Suppressor macrophage treated with lipopolysaccharide for 1 hour (primary cell): ENCODE measurements at regions not wholly inside any gene's neighbourhood (a gene's known extent, or its start where the extent isn't known, plus 50 kb on each side); places are given as distances from the start of the nearest gene placed in this dataset.

Source experiments
- DNase-seq, 3 donors: peaks; one replicate each; pipeline ENCODE4 v3.0.0-alpha.2; 2020 to 2022

DNA sequence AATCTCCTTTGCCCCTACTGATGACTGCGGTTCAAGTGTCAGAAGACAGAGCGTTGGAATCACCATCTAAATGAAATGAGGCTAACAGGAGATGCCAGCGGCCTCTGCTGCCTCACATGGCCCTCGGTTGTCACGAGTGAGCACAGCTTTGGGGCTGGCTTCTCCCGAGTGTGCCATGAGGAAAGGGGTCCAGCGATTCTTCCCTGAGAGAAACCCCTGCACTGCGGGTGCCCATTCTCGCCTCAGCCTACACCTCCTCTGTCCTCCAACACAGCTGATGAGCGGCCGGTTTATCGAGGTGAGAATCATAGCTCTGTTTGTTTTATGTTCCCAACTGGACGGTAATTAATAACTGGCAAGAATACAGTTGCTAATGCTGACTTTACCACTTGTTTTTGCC lies 144.7 kb upstream of the RPS6KA2 start:
- DNase-seq = no peak

DNA sequence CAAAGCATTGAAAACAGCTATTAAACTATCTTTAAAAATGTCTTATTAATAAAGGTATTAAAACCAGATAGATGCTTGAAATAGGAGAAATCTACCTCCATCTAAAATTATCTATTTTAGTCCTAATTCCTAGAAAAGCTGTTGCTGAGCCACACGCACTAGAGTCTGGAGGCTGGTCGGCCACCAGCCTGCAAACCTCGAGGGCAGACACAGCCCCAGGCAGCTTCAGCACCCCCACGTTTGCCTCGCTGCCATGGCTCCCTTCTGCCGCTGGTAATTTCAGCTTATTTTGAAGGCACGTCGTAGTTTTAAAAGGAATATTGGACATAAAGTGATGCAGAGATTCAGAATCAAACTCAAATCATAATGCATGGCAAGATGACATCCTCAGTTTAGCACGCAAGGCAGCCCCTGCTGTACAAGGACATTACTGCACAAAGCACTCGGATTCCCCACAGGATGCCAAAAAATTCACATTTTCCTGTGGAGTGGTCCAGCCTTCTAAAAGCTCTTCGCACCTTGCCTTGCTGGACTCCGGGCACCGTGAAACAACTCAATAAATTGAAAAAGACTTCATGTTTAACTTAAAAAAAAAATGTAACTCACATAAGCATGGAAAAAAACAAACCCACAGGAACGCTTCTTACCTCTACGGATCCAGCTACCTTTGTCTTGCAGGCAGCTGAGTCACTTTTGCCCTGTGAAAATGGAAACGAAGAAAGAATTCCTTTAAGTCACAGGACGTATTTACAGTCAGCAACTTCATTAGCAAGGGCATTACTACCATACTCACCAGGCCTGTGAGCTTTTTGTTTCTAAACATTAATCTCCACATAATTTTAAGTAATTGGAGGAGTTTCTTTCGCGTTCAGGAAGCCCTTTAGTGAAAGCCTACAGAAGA lies 143.4 kb upstream of the RPS6KA2 start:
- DNase-seq = no peak

DNA sequence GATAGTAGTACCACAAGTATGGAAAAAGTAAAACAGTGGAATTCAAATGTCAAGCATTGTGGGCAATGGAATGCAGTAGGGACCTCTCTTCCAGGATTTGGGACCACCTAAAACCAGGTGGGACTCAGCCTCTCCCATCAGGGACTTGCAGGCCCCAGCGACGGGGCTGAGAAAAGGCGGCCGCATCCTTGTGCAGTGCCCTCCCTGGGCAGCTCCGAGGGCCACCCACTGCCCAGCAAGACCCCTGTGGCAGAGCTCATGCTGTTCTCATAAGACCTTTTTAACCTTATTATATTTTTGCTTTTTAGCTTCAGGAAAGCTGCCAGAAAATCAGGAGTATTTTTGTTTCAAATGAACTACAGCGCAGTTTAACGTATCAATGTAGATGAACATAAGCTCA lies 142.6 kb upstream of the RPS6KA2 start:
- DNase-seq = no peak

DNA sequence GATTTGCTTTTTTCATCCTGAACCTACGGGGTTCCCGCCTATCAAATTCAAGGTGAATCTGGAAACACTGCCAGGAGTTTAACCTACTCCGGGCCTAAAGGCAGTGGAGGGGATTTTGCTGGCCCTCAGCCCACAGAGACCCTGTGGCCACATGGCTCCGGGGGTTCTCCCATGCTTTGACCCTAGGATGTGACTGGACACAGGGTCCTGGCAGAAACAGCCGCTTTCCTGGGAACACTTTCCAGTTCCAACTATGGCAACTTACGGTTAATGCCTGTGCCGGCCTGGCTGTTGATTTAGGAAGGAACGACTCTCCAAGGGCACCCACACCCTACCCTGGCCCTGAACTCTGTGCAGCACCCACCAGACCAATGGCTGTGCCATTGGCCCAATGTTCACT lies 141.7 kb upstream of the RPS6KA2 start:
- no peak for DNase-seq

DNA sequence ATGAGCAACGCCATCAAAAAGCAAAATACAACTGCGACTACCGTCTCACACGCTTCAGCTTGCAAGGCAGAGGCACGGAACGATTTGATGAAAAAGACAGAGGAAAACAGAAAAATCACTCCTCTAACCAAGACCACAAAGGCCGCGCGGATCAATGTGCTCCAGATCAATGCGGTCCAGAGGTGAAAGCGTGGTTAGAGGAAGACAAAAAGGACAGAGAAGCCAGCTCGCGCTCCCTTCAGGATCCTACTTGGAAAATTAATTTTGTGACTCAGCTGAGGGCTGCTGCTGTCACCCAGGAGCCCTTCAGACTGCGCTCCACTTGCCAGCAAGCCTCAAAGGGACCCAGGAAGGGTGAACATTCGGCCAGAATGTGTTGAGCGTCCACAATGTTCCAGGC lies 140.2 kb upstream of the RPS6KA2 start:
- no peak for DNase-seq

DNA sequence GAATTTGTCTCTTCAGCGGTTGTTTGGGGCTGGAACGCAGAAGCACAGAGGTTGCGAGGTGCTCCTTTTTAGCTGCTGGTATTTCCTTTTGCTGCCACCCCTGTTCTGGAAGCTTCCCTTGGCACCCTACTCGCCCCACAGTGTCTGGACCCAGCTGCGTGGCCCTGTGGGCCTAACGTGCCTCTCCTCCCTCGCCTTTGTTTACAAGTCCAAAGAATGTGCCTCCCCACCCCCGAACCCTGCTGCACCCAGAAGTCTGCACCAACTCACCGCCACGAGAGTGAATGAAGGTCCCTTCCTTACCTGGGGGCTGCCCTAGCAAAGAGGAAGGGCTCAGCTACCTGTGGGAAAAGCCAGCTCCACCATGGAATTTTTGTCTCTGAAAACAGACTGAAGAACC lies 139.7 kb upstream of the RPS6KA2 start:
- no peak for DNase-seq

DNA sequence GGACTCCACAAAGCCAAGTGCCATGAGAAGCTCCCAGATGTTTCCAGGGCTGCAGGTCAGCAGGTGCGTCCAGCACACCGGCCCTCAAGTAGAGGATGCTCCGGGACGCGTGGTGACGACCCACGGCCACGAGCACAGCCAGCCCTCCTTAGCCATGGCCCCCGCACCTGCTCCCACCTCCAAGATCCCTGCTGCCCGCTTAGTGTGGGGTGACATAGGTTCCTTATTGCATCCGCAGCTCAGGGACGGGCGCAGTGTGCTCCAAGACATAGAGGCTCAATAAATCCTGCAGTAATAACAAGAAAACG lies 138.1 kb upstream of the RPS6KA2 start:
- DNase-seq = no peak

DNA sequence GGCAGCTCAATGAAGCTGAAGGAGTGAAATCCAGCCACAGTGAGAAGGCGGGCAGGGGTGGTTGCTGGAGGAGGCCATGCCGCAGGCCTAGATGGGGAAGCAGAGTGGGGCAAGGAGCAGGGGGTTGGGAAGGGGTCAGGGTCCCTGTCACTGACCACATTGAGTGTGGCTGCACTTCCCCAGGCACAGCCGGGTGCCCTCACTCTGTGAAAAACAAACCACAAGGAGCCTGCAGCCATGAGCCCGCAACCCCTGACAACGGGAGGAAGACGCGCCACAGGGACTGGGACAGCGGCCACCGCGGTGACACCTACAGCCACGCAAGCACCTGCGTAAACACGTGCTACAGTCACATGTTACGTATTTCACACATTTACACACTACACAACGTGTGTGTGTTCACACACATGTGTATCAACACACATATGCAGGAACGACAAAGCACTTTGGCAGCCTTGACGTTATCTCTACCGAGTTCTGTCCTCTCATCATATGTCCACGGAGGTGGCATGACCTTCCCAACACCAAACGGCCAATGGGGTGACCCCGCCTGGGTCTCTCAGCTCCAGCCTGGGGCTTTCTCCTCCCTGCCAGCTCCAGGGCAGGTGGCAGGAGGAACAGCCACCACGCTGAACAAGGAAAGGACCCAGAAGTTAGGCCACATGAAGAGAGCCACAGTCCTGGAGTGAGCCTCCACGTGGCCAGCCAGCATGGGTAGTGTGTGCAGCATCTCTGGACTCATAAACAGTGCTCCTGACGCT lies 137.6 kb upstream of the RPS6KA2 start:
- DNase-seq = no peak

DNA sequence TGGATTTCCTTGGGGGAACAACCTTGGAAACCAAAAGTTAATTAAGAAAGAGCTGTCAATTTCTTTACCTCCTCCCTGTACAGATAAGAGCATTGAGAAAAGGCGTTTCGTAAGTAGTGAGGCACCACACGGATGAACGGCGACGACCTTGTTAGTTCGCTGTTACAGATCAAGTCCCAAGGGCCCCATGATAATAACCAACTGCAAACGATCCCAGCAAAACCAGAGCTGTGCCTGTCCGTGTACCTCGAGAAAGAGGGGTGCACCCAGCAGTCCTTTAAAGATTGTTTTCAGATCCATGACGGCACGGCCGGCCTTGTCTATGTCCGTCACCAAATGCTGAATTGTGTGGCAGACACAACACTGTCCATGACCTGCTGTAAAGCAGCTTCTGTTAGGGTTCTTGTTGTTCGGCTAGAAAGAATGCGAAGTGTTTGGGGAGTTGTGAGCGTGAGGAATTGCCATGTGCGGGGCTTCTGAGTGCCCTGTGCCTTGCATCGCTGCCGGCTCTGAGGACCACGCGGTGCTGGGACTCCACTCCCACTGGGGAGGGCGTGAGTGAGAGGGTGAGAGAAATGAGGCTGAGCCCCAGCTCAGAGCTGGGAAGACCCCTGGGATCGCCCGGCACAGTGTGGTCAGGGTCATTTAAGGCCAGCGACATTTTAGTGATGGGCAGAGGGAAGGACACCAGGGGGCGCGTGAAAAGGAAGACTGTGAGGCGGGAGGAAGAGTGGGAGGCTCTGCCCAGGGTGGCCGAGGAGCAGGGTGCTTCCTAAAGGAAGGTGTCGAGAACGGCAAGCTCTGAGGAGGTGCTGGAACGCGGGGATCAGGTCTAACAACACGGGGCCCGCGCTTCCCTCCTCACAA lies 136.8 kb upstream of the RPS6KA2 start:
- no peak for DNase-seq

DNA sequence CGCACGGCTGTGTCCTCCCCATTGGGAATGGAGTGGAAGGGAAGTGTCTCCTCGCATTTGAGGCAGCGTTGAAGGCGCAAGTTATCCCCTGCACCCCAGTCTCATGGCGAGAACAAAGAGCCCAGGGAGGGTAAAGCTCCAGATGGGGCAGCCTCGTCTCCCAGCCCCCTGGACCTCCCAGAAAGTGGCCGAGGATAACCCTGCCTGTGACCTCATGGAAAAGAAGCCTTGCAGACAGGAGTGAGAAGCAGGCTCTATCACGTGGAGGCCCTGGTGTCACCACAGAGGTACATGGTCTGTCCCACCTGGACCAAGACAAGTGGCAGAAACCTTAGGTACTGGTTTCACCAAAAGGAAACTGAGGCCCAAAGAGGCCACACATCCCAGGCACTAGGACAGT lies 134.8 kb upstream of the RPS6KA2 start:
- DNase-seq = no peak

DNA sequence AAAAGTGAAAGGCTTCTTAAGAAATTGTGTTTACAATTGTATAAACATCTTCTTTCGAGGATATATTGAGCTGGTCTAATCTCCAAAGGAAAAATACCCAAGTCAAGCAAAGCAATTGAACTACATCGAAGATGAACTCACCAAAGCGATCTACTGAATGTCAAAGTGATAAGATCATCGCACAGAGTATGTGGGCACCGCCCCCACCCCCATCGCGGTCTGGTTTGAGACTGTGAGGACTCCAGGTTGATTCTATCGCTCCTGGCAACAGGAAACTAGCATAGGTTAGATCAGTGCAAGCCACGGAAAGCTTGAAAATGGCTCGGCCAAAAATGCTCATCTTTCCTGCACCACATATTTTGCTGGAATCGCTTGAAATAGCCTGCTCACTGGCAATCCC lies 133.2 kb upstream of the RPS6KA2 start:
- no peak for DNase-seq

DNA sequence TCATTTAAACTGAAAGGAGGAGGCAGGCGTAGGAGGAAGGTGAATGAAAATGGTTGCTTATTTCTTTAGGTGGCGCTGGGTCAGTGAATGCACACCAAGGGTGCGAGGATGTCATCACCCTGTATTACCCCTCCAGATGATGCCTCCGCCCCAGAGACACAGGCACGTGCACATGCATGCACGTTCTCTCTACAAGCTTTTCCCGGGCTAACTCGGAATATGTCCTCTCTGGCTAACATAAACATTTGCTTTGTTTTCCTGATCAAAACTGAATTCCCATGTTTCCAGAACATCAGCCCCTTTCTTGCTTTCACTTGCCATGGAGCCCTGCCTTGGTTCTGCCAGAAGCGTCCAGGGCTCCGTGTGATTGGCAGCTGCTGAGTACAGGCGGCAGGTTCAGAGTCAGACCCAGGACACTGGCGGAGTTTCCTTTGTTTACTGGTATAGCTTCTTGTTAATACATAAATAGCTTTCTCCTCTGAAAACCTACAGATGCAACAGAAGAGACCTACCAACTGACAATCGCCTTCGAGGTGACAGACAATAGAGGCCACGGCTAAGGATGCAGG lies 131.2 kb upstream of the RPS6KA2 start:
- DNase-seq = no peak

DNA sequence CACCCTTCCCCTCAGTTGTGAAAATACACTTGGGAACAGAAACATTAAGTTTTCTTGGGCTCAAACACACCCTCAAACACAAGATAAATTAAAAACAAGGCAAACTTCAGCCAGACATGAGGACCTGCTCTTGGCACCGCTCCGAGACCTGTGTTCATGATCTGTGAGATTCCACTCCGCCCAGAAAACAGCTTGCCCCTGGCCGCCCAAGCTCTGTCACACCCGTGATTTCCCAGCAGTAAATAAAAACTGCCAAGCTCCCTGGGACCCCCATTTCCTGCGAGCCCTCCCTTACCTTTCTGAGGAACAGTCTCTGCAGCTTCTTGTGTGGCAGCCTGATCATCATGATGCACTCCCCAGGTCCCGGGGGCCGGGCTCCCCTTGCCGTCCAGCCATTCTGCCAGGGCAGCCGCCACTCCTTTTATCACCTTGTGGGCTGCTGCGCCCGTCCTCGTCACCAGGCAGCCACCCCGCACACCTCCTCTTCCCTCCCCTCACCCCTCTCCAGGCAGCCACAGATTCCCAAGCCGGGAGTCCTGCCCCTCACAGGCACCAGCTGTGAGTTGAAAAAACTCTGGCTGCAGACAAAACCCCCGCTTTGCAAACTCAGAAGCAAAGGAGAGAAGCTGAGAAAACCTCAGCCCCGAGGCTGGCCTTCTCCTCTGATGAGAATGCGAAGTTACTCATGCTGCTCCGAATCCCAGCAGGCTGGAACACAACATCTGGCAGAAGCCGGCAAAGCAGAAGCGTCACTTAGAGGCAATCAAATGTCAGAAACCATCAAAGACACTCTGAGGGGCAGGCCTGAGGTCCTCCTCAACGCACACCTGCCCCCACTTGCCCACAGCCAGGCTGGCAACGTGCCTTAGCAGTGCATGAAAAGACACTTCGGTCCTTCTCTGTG lies 130.4 kb upstream of the RPS6KA2 start:
- no peak for DNase-seq

DNA sequence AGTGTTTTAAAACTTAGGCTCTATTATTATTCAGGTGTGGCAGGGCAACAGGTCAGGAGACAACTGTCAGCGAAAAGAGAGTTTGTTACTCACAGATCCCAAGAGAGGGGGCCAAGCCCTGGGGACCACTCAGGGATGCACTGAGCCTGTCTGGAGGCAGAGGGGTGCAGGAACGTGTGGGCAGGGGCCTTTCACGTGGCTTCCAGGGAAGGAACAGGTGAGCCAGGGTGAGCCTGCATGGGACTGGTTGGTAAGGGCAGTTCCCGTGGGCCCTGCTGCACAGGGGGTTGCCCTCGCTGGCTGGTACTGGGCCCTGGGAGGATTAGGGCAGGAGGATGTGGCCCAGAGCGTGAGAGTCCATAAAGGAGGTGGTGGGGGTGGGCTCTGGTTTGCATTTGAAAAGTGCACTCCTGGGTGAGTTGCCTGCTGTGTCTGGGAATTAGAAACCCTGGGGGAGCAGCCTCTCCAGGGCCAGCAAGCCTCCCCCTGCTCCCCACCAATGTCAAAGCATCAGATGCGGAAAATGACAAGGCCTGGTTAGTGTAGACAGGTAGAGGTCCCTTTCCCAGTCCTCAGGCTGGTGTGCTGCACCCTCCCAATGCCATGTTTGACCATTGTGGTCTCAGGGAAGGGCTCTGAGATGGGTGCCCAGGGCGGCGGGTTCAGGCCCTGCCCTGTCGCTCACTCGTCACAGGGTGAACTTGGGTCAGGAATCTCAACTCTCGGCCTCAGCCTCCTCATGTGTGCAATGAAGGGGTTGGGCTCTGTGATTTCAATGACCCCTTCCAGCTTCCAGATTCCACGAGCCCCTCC lies 127.4 kb upstream of the RPS6KA2 start:
- DNase-seq = no peak

DNA sequence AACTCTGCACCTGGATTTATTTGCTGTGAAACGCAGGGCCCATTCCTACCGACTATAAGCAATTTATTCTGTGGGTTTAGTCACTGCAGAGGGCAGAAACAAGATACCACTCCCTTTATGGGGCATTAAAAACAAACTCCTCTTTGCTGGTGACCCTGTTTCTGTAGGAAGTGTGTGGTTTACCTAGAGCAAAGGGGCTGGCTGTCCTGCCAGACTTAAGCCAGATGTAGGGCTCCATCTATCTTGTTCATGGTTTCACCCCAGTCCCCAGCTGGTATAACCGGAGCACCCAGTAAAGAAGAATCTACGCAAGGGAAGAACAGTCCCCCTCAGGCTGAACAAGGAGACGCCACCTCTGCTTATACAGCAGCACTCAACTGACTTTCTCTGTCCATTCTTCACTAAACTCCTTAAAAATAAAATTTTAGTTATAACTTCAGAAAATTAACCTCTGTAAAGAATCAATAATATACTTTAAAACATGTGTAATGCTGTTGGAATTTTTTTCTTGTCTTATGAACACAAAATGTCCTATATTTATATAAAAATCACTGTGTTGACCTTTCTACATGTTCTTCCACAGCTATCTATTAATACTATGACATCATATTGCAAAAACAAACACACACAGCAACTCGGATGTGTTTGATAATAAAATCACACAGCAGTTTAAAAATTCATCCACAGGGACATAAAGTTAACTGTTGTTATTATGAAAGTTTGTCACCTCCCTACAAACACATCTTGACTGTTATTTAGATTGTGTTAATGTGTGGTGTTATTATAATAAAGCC lies 126.1 kb upstream of the RPS6KA2 start:
- no peak for DNase-seq

DNA sequence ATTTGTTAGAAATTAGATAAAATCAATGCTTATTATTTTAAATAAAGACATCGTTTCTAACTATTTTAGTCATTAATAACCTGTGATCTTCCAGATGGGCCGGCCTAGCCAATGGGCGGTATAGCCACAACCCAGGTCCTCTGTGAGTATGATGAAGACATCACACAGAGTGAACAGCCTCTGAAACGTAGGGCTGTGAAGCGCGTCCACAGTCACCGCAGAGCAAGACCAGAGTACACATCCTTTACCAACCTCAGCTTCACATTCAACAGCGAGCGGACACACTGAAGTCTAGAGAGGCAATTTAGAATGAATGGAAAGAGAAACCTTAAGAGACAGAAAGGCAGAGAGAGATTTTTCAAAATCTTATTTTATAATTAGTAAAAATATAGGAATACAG lies 125.0 kb upstream of the RPS6KA2 start:
- DNase-seq = no peak

DNA sequence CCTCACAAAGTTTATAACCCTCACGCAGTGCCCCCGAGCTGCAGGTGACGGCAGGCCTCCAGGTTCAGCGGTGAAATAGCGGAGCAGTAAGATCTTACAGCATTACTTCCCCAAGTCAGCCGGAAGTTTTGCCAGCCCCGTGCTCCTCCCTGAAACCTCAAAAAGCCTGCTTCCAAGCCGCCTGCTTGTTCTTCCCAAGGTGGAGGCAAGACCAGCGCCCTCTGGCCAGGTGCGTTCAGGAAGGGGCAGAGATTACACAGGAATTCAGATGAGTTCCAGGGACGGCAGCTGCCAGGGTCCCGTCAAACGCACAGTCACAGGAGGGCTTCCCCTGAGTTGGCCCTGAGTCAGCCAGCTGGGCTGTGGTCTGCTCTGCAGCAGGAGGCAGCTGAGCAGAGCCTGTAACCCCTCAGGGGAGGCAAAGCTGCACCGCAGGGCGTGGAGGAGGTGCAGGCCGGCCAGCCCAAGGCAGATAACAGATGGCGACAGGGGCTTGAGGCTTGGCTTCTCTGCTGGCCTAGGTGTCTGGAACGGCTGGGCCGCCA lies 124.1 kb upstream of the RPS6KA2 start:
- peak; percentile 20 to 48 (median 40) for DNase-seq

DNA sequence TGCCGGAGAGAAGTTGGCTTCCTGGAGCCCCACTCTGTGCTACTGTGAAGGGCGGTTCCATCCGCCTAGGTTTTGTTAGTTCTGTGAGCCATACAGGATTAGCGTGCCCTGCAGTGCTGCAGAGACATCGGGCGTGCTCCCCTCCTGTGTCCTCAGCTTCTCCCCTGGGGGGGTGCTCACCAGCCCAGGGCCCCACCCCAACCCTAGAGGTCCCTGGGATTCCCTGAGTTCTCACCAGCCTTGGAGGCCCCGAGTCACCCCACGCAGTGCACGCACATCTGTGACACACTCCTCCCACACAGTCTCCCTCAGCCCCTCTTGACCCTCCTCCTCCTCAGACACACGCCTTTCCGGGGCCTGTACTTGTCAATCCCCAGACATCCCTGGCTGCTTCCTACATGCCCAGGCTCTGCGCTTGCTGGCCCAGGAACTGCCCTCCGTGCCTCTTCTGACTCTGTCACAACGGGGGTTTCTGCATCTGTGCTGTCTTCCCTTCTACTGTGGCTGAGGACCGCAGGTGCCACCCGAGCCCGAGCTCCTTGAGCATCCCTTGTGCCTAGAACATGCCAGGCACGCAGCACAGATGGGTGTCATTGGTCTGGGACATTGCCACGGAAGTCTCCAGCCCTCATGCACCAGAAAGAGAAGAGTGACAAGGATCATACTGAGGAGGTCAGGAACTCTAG lies 123.2 kb upstream of the RPS6KA2 start:
- peak; percentile 27 to 65 (median 48) for DNase-seq

DNA sequence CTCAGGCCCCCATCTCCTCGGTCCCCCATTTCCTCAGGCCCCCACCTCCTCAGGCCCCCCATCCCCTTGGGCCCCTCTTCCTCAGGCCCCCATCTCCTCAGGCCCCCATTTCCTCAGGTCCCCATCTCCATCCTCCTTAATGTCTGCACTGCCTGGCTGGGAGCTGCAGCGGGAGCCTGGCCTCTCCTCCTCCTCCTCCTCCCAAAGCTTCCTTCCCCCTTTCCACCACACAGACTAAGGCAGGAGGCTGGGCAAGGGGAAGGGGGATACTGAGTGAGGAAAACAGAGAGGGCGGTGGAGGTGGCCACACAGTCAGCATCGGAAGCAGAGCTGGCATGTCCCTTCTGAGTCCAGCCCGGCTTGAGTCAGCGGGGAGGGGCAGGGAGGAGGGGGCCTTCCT lies 122.6 kb upstream of the RPS6KA2 start:
- DNase-seq = no peak
